ENCODE measurements at regions not wholly inside any gene's neighbourhood (a gene's known extent, or its start where the extent isn't known, plus 50 kb on each side); places are given as distances from the start of the nearest gene placed in this dataset.

- TF ChIP-seq TEAD4 (IDR thresholded peaks at IDR 0.05): no peak
- no peak for TF ChIP-seq CREB1 (IDR thresholded peaks at IDR 0.05; ENCODE audit: low read depth)
- TF ChIP-seq TAF1 (IDR thresholded peaks at IDR 0.05; ENCODE audit: low read depth): no peak
- TF ChIP-seq MAX (IDR thresholded peaks at IDR 0.05): no peak
- TF ChIP-seq YY1 (IDR thresholded peaks at IDR 0.05; ENCODE audit: low read depth): no peak
- no peak for TF ChIP-seq USF1 (IDR thresholded peaks at IDR 0.05)
- TF ChIP-seq FOXM1 (IDR thresholded peaks at IDR 0.05; ENCODE audit: borderline replicate concordance, low read depth): no peak
- TF ChIP-seq EP300 (IDR thresholded peaks at IDR 0.05; ENCODE audit: borderline replicate concordance): no peak
- TF ChIP-seq EGR1 (IDR thresholded peaks at IDR 0.05): no peak
- no peak for TF ChIP-seq TCF12 (IDR thresholded peaks at IDR 0.05; ENCODE audit: low read depth)
- no peak for TF ChIP-seq NFIC (IDR thresholded peaks at IDR 0.05)
- TF ChIP-seq REST (IDR thresholded peaks at IDR 0.05; ENCODE audit: low read depth): no peak
- no peak for TF ChIP-seq RAD21 (IDR thresholded peaks at IDR 0.05; ENCODE audit: low read depth)
- no peak for TF ChIP-seq ZBTB7A (IDR thresholded peaks at IDR 0.05; ENCODE audit: low read depth)
Observed at GRCh38 chr9:106801816-106802215, 61.1 kb upstream of the ZNF462 start.
